GM19025 (cell line): ENCODE measurements at regions not wholly inside any gene's neighbourhood (a gene's known extent, or its start where the extent isn't known, plus 50 kb on each side); places are given as distances from the start of the nearest gene placed in this dataset.
"Not testable (repeated sequence)": the region's sequence is repeated elsewhere in the genome, so short reads cannot be mapped to it uniquely, and the experiment has no call there.

Experiments
- ATAC-seq: cut with Tn5 transposase; IDR thresholded peaks from one replicate; pipeline ENCODE4 v1.9.1; 2021; ENCODE audit warnings: mild to moderate bottlenecking, low read depth, moderate library complexity; ENCODE audit not compliant: unreplicated experiment

GRCh38 chr12:127146991-127147718 is 1119.8 kb upstream of the TMEM132C start:
- ATAC-seq: no peak

DNA sequence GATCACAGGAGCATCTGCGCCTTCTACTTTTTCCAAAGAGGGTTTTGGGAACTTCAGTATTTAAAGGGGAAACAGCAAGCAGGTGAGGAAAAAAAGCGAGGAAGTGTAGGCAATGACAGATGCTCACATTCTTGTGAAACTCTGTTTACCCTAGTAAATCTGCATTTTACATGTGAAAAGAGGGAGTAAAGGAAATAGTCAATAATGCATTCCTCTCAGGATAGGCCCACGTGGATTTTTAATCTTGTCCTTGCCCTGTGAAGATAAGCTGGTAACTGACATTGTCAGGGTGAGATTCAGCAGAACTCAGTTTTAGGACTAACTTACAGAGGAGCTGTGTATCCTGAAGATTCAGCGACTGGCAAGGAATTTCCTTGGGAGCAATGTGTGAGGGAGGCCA is 1119.2 kb upstream of the TMEM132C start:
- no peak for ATAC-seq

DNA sequence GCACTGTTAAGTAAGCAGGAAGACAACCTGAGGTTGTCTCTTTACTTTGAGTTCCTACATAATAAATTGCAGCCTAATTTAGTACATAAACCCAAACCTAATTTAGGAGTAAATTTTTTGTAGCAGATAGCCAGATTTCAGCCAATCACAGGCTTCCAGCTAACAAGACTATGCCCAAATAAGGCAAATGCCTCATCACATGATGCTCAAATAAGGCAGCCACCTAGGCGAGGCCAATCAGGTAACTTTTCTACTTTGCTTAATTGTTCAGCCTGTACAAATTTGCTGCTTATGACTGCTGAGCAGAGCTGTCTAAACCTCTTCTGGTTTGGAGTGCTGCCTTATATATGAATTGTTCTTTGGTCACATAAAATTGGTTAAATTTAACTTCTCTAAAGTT is 1118.7 kb upstream of the TMEM132C start:
- no peak for ATAC-seq

DNA sequence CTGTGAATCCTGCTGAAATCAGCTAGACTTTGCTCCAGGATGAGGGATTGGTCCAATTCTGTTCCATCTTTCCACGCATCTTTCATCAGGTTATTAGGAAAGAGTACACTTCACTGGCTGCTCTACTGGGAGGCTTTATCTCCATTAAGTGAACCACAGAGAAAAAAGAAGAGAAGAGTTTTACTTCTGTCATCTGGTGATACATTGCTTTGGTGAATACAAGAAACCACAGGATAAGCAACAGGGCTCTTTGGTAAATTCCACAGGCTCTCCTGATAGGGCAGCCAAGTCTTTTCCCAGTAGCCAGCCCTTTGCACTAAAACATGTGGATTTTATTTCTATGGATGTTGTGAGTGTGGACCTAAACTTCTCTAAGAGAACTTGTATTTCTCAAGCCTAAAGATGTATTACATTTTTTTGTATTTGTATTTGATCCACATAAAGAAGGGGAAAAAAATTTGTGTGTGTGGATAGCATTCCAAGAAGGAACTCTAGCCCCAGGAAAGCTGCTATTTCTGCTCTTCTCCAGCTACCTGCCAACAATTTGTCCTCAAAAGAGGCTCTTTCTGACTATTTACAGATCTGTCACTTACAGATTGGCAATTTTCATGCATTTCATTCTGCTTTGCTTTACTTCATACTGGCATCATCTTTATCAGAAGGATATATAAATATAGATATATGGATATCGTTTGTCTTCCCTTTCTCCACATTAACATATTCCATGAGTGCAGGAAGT is 1117.6 kb upstream of the TMEM132C start:
- ATAC-seq: no peak

DNA sequence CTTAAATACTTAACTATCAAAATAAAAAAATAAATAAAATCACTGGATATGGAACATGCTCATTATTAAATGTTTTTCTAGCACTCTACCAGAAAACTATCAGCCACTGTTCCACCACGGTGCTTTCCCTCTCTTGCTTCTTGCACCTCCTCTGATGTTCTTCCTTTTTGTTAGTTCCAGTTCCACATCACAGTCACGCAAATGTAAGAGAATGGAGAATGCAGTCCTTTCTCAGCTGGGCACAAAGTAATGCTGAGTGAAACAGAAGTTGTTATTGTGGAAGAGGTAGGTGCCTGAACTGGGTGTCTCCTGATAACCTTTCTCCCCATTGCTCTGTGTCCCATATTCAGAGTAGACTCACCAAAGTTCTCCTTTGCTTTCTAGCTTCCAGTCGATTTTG is 1116.9 kb upstream of the TMEM132C start:
- ATAC-seq: no peak

GRCh38 chr12:127150479-127150878 is 1116.5 kb upstream of the TMEM132C start:
- no peak for ATAC-seq

- ATAC-seq: no peak
Observed at GRCh38 chr12:127150956-127151355, 1116.0 kb upstream of the TMEM132C start.

GRCh38 chr12:127153996-127154395 is 1113.0 kb upstream of the TMEM132C start:
- no peak for ATAC-seq

DNA sequence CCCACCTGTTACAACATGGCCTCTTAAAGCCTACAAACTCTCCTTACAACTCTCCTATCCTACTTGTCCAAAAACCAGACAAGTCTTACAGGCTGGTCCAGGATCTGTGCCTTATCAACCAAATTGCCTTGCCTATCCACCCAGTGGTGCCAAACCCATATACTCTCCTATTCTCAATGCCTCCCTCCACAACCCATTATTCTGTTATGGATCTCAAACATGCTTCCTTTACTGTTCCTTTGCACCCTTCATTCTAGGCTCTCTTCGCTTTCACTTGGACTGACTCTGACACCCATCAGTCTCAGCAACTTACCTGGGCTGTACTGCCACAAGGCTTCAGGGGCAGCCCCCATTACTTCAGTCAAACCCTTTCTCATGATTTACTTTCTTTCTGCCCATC is 1112.1 kb upstream of the TMEM132C start:
- not testable (repeated sequence) for ATAC-seq

GRCh38 chr12:127155935-127156619 is 1110.9 kb upstream of the TMEM132C start:
- not testable (repeated sequence) for ATAC-seq

DNA sequence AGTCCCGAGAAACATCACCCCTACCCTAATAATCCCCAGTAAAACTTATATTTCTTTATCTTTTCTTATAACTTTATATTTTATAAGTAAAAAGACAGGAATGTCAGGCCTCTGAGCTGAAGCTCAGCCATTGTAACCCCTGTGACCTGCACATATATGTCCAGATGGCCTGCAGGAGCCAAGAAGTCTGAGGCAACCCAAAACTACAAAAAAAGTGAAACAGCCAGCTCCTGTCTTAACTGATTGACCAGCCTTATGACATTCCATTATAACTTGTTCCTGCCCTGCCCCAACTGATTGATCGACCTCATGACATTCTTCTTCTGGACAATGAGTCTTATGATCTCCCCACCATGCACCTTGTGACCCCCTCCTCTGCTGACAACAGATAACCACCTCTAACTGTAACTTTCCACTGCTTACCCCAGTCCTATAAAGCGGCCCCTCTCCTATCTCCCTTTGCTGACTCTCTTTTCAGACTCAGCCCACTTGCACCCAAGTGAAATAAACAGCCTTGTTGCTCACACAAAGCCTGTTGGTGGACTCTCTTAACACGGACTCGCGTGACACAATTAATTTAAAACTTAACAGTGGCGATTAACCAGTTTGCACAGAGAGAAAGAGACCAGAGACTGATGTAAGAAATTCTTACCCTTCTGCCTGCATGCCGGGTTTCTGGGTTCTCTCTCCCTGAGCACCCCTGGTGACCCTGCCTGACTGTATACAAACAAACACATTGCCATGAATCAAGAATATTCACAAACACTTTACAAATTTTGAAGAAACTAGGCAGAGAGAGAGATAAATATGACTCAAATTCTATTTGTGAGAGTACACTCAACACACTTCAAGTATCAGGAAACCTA is 1109.2 kb upstream of the TMEM132C start:
- ATAC-seq: not testable (repeated sequence)

DNA sequence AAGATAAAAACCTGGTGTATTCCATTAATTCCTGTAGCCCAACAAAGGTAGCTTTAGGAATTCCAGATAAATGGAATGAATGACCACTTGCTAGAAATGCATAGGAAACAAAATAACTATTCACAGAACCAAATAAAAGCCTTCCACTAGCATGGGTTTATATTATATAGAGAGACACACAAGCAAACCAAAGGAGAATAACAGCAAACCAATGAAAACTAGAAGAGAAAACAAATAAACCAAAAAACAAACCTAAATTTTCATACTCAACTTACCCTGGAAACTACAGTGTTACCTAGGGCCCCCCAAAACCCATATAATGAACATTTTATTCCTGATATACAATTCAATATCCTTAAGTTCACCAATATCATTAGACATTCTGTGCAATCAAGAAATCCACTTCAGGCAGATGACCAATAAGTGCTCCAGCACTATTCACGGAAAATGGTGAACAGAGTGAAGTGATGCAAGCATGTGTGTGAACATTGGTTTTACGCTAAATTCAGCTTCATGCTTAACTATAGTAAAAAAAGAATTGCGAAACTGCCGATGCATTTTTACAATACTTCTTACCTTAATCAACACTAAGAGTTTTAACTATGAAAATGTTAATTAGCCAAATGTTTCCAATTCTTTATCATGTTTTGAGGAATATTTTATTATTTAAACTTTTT is 1108.4 kb upstream of the TMEM132C start:
- ATAC-seq: no peak

GRCh38 chr12:127161466-127161865 is 1105.5 kb upstream of the TMEM132C start:
- ATAC-seq: no peak

DNA sequence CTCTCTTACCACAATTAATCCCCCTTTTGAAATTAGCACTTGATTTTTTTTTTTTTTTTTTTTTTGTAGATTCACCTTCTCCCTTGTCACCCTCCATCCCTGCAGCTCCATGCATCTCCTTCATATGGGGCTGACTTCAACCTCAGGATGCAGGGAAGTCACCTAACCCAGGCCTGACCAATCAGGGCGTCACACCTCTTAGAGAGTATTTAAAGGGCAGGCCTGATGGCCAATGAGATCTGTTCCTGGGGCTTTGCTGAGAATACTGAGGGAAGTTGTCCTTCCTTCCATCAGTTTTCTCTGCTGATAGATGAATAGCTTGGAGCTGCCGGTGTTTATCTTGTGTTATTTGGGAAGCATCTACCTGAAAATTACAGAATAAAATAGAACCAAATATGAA is 1104.7 kb upstream of the TMEM132C start:
- ATAC-seq: no peak

DNA sequence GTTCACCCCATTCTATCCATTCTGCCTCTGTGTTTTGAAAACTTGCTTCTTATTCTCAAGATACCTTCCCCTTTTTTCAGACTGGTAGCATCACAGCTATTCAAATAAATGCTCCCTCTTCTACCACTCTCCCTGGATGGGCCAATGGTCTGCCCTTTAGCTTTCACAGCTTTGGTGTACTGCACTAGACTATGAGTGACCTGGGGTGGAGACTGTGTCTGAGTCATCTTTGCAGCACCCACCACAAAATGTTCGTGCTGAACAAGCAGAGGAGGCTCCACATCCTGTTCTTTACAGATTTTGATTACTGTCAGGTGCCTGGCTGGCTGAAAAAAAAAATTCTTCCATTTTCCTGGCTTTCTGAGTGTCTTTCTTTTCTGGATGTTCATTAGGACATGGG is 1104.1 kb upstream of the TMEM132C start:
- ATAC-seq: no peak

- no peak for ATAC-seq
Observed at GRCh38 chr12:127165567-127166392, 1101.2 kb upstream of the TMEM132C start.

GRCh38 chr12:127169321-127170181 is 1097.4 kb upstream of the TMEM132C start:
- ATAC-seq: no peak
